MCF 10A (cell line): ENCODE measurements at regions not wholly inside any gene's neighbourhood (a gene's known extent, or its start where the extent isn't known, plus 50 kb on each side); places are given as distances from the start of the nearest gene placed in this dataset.

ENCODE experiments used
- BruUV-seq: library from RNA; stranded (reverse); fragments of 400-500 nt; replicated peaks from 2 replicates; lab custom pipeline; 2021; lab: Mats Ljungman, UMichigan
- CTCF ChIA-PET: fragments of 300-600 bp; sonication (Branson Sonifier 250); formaldehyde crosslinking; extraction: SDS; loops from one replicate; lab custom pipeline; 2021; ENCODE audit warnings: antibody characterized with exemption, inconsistent platforms; lab: Yijun Ruan, JAX
- POLR2A ChIA-PET: fragments of 300-600, 350-650 bp; sonication (Branson Sonifier 250); formaldehyde crosslinking; extraction: SDS; loops from one replicate; lab custom pipeline; 2020; ENCODE audit warnings: antibody characterized with exemption, inconsistent platforms; lab: Yijun Ruan, JAX
- DNase-seq: peaks from one replicate; pipeline ENCODE4 v3.0.0-alpha.2; 2018; ENCODE audit not compliant: unreplicated experiment
- H3K27ac Mint-ChIP-seq: one replicate; pipeline ENCODE4 v1.8.0; 2022; ENCODE audit warnings: mild to moderate bottlenecking, low read depth, mixed read lengths; ENCODE audit not compliant: unreplicated experiment
- H3K27me3 Mint-ChIP-seq: one replicate; pipeline ENCODE4 v1.8.0; 2022; ENCODE audit warnings: mixed read lengths; ENCODE audit not compliant: insufficient read depth, unreplicated experiment
- H3K36me3 Mint-ChIP-seq: one replicate; pipeline ENCODE4 v1.8.0; 2022; ENCODE audit warnings: mild to moderate bottlenecking, moderate library complexity, mixed read lengths; ENCODE audit not compliant: insufficient read depth, unreplicated experiment
- H3K4me1 Mint-ChIP-seq: one replicate; pipeline ENCODE4 v1.8.0; 2022; ENCODE audit warnings: mixed read lengths; ENCODE audit not compliant: insufficient read depth, unreplicated experiment
- H3K4me3 Mint-ChIP-seq: one replicate; pipeline ENCODE4 v1.8.0; 2022; ENCODE audit warnings: mild to moderate bottlenecking, moderate library complexity, mixed read lengths; ENCODE audit not compliant: unreplicated experiment
- H3K9me3 Mint-ChIP-seq: one replicate; pipeline ENCODE4 v1.8.0; 2022; ENCODE audit warnings: mixed read lengths; ENCODE audit not compliant: unreplicated experiment
- intact Hi-C: fragments of 100-400 bp; cut with micrococcal nuclease; formaldehyde crosslinking; loops from 2 replicates; pipeline ENCODE4 v1.14.1; 2022
- TF ChIP-seq, protein P1 (sequence below): fragments of 200-600 bp; IDR thresholded peaks from one replicate; pipeline ENCODE4 v1.8.0; 2022; ENCODE audit warnings: antibody characterized with exemption, mild to moderate bottlenecking; ENCODE audit not compliant: unreplicated experiment

DNA sequence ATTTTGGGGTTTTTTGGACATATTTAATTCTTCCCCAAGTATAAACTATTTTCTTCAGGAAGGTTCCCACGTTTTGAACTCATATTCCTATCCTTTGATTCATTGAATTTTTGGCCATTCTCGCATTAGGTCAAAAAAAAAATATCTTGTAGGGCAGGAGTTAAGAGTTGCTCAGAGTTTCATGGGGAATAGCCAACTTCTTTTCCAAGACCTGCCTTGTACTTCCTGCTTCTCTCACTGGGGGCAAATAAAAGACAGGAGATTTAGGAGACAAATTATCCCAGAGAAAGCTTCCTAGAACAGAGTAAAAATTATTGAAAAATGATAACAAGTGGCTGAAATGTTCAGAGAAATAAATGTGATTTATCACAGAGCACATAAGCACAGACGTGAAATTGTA, 55.2 kb upstream of the BCL11A start:
- TF ChIP-seq, protein P1, sequence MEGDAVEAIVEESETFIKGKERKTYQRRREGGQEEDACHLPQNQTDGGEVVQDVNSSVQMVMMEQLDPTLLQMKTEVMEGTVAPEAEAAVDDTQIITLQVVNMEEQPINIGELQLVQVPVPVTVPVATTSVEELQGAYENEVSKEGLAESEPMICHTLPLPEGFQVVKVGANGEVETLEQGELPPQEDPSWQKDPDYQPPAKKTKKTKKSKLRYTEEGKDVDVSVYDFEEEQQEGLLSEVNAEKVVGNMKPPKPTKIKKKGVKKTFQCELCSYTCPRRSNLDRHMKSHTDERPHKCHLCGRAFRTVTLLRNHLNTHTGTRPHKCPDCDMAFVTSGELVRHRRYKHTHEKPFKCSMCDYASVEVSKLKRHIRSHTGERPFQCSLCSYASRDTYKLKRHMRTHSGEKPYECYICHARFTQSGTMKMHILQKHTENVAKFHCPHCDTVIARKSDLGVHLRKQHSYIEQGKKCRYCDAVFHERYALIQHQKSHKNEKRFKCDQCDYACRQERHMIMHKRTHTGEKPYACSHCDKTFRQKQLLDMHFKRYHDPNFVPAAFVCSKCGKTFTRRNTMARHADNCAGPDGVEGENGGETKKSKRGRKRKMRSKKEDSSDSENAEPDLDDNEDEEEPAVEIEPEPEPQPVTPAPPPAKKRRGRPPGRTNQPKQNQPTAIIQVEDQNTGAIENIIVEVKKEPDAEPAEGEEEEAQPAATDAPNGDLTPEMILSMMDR: no peak
- ChIA-PET CTCF (interaction anchor here (1.4 to 1.9 kb wide), 2 partner anchors 10 to 35 kb away, joined by 6 to 10 read pairs; no protein-coding TSS in a partner anchor), POLR2A (interaction anchor here (0.6 kb wide), 2 partner anchors 13 to 49 kb away, joined by 3 to 4 read pairs; no protein-coding TSS in a partner anchor)
- Mint-ChIP-seq H3K4me3 (no peak overlapping the region), H3K27ac (no peak overlapping the region), H3K27me3 (no peaks in the 10 kb centered on the region), H3K36me3 (no peaks in the 10 kb centered on the region), H3K4me1 (no peaks in the 10 kb centered on the region), H3K9me3 (no peaks in the 10 kb centered on the region)
- no TSS peak for BruUV-seq
- intact Hi-C loops: no loop called here
- no peak for DNase-seq

DNA sequence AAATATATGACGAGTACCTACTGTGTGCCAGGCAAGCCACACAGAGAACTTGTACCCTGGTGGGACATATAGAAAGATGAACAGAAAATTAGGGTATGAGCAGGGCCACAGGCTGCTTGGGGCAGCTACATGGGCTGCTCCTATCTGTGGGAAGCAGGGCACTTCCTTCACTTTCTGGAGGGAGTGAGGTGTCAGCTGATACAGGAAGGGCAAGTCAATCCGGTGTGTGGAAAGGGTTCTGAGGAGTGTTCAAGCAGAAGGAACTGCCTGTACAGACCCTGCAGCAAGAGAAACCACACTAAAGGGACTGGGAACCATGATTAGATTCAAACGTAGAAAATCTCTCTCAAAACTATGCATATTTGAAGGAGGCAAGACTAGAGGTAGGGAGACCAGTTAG, 58.6 kb upstream of the BCL11A start:
- no TSS peak for BruUV-seq
- H3K4me1 Mint-ChIP-seq: no peaks in the 10 kb centered on the region
- intact Hi-C loops: no loop called here
- no peaks in the 10 kb centered on the region for H3K9me3 Mint-ChIP-seq
- H3K27ac Mint-ChIP-seq: no peak overlapping the region
- DNase-seq: no peak
- TF ChIP-seq, protein P1: no peak
- H3K36me3 Mint-ChIP-seq: no peaks in the 10 kb centered on the region
- ChIA-PET POLR2A (no interaction called here), CTCF (interaction anchor here (0.6 to 0.8 kb wide), 3 partner anchors 62 to 1772 kb away, joined by 3 to 5 read pairs (median 4); no protein-coding TSS in a partner anchor)
- no peak overlapping the region for H3K4me3 Mint-ChIP-seq
- no peaks in the 10 kb centered on the region for H3K27me3 Mint-ChIP-seq

DNA sequence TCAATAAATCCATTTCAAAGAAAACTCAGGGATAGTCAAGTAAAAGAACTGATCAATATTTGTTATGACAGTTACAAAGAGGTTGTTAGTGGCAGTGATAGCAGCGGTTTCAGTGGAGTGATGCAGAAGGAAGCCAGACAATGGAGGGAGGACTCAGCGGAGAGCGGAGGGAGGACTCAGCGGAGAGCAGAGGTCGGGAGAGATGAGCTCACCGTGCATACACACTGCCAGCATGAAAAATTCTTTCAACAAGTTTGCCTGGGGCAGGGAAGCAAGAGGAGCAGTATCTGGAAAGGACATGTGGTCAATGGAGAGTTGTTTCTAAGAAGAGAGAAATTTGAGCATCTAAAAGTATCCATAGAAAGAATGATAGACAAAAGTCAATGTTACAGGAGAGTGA, 60.9 kb upstream of the BCL11A start:
- no peak for DNase-seq
- TF ChIP-seq, protein P1: no peak
- Mint-ChIP-seq H3K4me3 (no peak overlapping the region), H3K4me1 (no peaks in the 10 kb centered on the region), H3K27ac (no peak overlapping the region), H3K9me3 (no peaks in the 10 kb centered on the region), H3K36me3 (no peaks in the 10 kb centered on the region), H3K27me3 (no peaks in the 10 kb centered on the region)
- CTCF ChIA-PET: interaction anchor here (0.9 kb wide), 1 partner anchor 60 kb away, joined by 3 read pairs; no protein-coding TSS in a partner anchor
- POLR2A ChIA-PET: no interaction called here
- no TSS peak for BruUV-seq
- intact Hi-C loops: no loop called here

DNA sequence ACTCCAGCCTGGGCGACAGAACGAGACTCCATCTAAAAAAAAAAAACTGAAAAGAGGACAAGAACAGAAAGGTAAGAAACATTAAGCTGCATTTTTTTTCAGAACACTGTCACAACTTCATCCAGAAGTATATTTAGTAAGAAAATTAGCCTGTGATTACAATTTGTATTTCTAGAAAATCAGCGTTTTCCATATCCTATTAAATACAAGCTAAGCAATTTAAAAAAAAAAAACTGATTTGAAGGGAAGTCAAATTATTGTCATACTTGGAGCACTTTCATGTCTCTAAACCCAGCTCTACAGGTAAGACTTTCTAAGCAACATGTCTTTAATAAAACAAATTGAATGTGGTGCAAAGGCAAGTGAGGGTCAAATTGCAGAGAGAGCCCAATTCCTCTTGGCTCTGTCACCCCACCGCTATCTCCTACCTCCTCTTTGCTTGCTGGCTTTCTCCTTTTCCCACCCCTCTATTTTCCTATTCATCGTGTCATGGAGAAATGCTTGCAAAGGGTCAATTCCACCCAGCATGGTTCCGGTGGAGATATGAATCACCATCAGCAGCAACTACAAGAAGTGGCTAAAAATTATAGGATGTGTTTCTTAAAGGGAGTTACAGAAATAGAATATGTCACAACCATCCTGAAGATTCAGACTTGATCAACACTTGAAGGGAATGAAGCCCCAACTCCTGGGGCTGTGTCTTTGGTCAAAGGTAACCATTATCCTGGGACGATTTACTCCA, 68.4 kb upstream of the BCL11A start:
- DNase-seq: no peak
- Mint-ChIP-seq H3K4me1 (no peaks in the 10 kb centered on the region), H3K27me3 (peaks cover 51% of the 10 kb centered on the region), H3K27ac (no peak overlapping the region), H3K36me3 (no peaks in the 10 kb centered on the region), H3K9me3 (no peaks in the 10 kb centered on the region), H3K4me3 (no peak overlapping the region)
- intact Hi-C loops: no loop called here
- TF ChIP-seq, protein P1: no peak
- CTCF ChIA-PET: interaction anchor here (0.6 to 2.1 kb wide), 5 partner anchors 21 to 786 kb away, joined by 3 to 11 read pairs (median 3); no protein-coding TSS in a partner anchor
- no TSS peak for BruUV-seq
- POLR2A ChIA-PET: interaction anchor here (0.7 kb wide), 1 partner anchor 13 kb away, joined by 3 read pairs; no protein-coding TSS in a partner anchor
